ENCODE measurements at regions not wholly inside any gene's neighbourhood (a gene's known extent, or its start where the extent isn't known, plus 50 kb on each side); places are given as distances from the start of the nearest gene placed in this dataset.

- no TSS peak for BruUV-seq (replicated peaks)
- CTCF ChIA-PET, result no interaction called here
- Histone ChIP-seq H3K27me3 (ENCODE audit: control insufficient read depth, insufficient read depth, low read length) (no peaks in the 10 kb centered on the region), H3K4me3 (ENCODE audit: low read depth in 2 of 2, low read length in 2 of 2) (no peak overlapping the region), H3K4me1 (ENCODE audit: control insufficient read depth, insufficient read depth, low read length) (no peaks in the 10 kb centered on the region), H3K9me3 (ENCODE audit: control insufficient read depth, insufficient read depth, low read depth, low read length) (no peaks in the 10 kb centered on the region), H3K27ac (ENCODE audit: low read length) (no peak overlapping the region), H3K36me3 (ENCODE audit: control insufficient read depth, insufficient read depth, low read length) (no peaks in the 10 kb centered on the region)
- ATAC-seq, result no peak
- POLR2A ChIA-PET, result no interaction called here
- in situ Hi-C loops (cut with HindIII; ENCODE audit: low pct_unique_long_range_greater_than_20kb, low sequenced_read_pairs) (no loop called here), intact Hi-C loops (cut with micrococcal nuclease; ENCODE audit: unreplicated experiment) (no loop called here)
- no peak for DNase-seq (ENCODE audit: low read depth, low spot score)
- no peak for TF ChIP-seq CTCF (IDR thresholded peaks at IDR 0.05)
- no peak for TF ChIP-seq REST (IDR thresholded peaks at IDR 0.05; ENCODE audit: insufficient read depth in 1 of 2, low read depth in 2 of 2, low read length in 1 of 2)
- TF ChIP-seq SIN3A (IDR thresholded peaks at IDR 0.05; ENCODE audit: borderline replicate concordance, insufficient read depth, low read depth, low read length), result no peak
Measured at GRCh38 chr4:34245276-34245675, 1999.0 kb downstream of the ARAP2 start.

GRCh38 chr4:34250562-34250961 is 1993.8 kb downstream of the ARAP2 start:
- no peaks in the 10 kb centered on the region for H3K9me3 ChIP-seq (ENCODE audit: control insufficient read depth, insufficient read depth, low read depth, low read length)
- no peak for DNase-seq (ENCODE audit: low read depth, low spot score)
- H3K36me3 ChIP-seq (ENCODE audit: control insufficient read depth, insufficient read depth, low read length), result no peaks in the 10 kb centered on the region
- POLR2A ChIA-PET, result no interaction called here
- intact Hi-C loops (cut with micrococcal nuclease; ENCODE audit: unreplicated experiment), result no loop called here
- CTCF ChIA-PET, result no interaction called here
- in situ Hi-C loops (cut with HindIII; ENCODE audit: low pct_unique_long_range_greater_than_20kb, low sequenced_read_pairs), result no loop called here
- no peak for TF ChIP-seq SIN3A (IDR thresholded peaks at IDR 0.05; ENCODE audit: borderline replicate concordance, insufficient read depth, low read depth, low read length)
- no peak for TF ChIP-seq POLR2AphosphoS5 (IDR thresholded peaks at IDR 0.05; ENCODE audit: low read depth, low read length)
- TF ChIP-seq REST (IDR thresholded peaks at IDR 0.05; ENCODE audit: insufficient read depth in 1 of 2, low read depth in 2 of 2, low read length in 1 of 2), result no peak
- no peak overlapping the region for H3K27ac ChIP-seq (ENCODE audit: low read length)
- no peak for ATAC-seq
- no peaks in the 10 kb centered on the region for H3K27me3 ChIP-seq (ENCODE audit: control insufficient read depth, insufficient read depth, low read length)
- H3K4me3 ChIP-seq (ENCODE audit: low read depth in 2 of 2, low read length in 2 of 2), result no peak overlapping the region
- no peaks in the 10 kb centered on the region for H3K4me1 ChIP-seq (ENCODE audit: control insufficient read depth, insufficient read depth, low read length)
- BruUV-seq (replicated peaks), result no TSS peak

Measured in Panc1 (cell line).